ENCODE measurements at regions not wholly inside any gene's neighbourhood (a gene's known extent, or its start where the extent isn't known, plus 50 kb on each side); places are given as distances from the start of the nearest gene placed in this dataset.
"Not testable (repeated sequence)": the region's sequence is repeated elsewhere in the genome, so short reads cannot be mapped to it uniquely, and the experiment has no call there.

DNA sequence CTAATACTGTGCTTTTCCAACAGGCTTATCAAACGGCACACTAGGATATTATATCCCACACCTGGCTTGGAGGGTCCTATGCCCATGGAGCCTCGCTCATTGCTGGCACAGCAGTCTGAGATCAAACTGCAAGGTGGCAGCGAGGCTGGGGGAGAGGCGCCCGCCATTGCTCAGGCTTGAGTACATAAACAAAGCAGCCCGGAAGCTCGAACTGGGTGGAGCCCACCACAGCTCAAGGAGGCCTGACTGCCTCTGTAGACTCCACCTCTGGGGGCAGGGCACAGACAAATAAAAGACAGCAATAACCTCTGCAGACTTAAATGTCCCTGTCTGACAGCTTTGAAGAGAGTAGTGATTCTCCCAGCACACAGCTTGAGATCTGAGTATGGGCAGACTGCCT, 128.0 kb upstream of the CAV2 start:
- WGBS (ENCODE audit: insufficient coverage) = 98% methylated on average over 6 of the region's 7 CpGs
- not testable (repeated sequence) for H3K4me1 ChIP-seq (ENCODE audit: control insufficient read depth, insufficient read depth, low read length); H3K27ac ChIP-seq (ENCODE audit: low read length); DNase-seq; H3K9me3 ChIP-seq (replicated peaks; ENCODE audit: control insufficient read depth, low read depth, low read length); H3K27me3 ChIP-seq (ENCODE audit: control insufficient read depth, insufficient read depth, low read length); H3K36me3 ChIP-seq (ENCODE audit: control insufficient read depth, insufficient read depth, low read length); H3K4me3 ChIP-seq (ENCODE audit: low read length)

DNA sequence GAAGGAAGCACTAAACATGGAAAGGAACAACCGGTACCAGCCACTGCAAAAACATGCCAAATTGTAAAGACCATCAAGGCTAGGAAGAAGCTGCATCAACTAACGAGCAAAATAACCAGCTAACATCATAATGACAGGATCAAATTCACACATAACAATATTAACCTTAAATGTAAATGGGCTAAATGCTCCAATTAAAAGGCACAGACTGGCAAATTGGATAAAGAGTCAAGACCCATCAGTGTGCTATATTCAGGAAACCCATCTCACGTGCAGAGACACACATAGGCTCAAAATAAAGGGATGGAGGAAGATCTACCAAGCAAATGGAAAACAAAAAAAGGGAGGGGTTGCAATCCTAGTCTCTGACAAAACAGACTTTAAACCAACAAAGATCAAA, 126.3 kb upstream of the CAV2 start:
- H3K4me3 ChIP-seq (ENCODE audit: low read length); H3K27me3 ChIP-seq (ENCODE audit: control insufficient read depth, insufficient read depth, low read length); H3K4me1 ChIP-seq (ENCODE audit: control insufficient read depth, insufficient read depth, low read length); DNase-seq; H3K27ac ChIP-seq (ENCODE audit: low read length); H3K36me3 ChIP-seq (ENCODE audit: control insufficient read depth, insufficient read depth, low read length); H3K9me3 ChIP-seq (replicated peaks; ENCODE audit: control insufficient read depth, low read depth, low read length): not testable (repeated sequence)
- no CpG with 5 or more reads among the region's 3 CpGs for WGBS (ENCODE audit: insufficient coverage)

- Histone ChIP-seq H3K27me3 (ENCODE audit: control insufficient read depth, insufficient read depth, low read length) (no peaks in the 10 kb centered on the region), H3K4me3 (ENCODE audit: low read length) (no peak overlapping the region), H3K36me3 (ENCODE audit: control insufficient read depth, insufficient read depth, low read length) (no peaks in the 10 kb centered on the region), H3K9me3 (replicated peaks; ENCODE audit: control insufficient read depth, low read depth, low read length) (no peaks in the 10 kb centered on the region), H3K27ac (ENCODE audit: low read length) (no peak overlapping the region), H3K4me1 (ENCODE audit: control insufficient read depth, insufficient read depth, low read length) (peaks cover 2% of the 10 kb centered on the region)
- 75% methylated on average over 2 of the region's 2 CpGs for WGBS (ENCODE audit: insufficient coverage)
- no peak for DNase-seq
Observed at GRCh38 chr7:116377721-116378120, 121.8 kb upstream of the CAV2 start.

DNA sequence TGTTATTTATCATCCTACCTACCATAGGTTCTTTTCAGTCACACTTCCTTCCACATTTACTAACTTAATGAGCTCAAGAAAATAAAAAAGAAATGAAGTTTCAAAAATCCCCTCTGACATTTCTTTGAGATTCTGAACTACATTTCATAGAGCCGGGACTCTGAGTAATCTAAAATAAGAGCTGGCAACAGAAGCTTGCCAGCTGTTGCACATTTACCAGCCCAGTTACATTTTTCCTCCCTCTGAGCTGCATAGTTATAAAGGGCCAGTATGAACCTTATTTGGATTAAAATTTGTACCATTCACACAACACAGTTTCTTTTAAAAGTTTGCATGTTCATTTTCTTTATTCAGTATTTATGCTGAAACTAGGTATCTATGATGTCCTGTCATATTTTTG, 119.5 kb upstream of the CAV2 start:
- H3K27me3 ChIP-seq (ENCODE audit: control insufficient read depth, insufficient read depth, low read length) = no peaks in the 10 kb centered on the region
- H3K9me3 ChIP-seq (replicated peaks; ENCODE audit: control insufficient read depth, low read depth, low read length) = no peaks in the 10 kb centered on the region
- H3K4me3 ChIP-seq (ENCODE audit: low read length) = no peak overlapping the region
- no peak overlapping the region for H3K27ac ChIP-seq (ENCODE audit: low read length)
- no peaks in the 10 kb centered on the region for H3K36me3 ChIP-seq (ENCODE audit: control insufficient read depth, insufficient read depth, low read length)
- no CpG with 5 or more reads among the region's 1 CpG for WGBS (ENCODE audit: insufficient coverage)
- peak; percentile 69 for DNase-seq
- H3K4me1 ChIP-seq (ENCODE audit: control insufficient read depth, insufficient read depth, low read length) = peaks cover 2% of the 10 kb centered on the region

- H3K4me3 ChIP-seq (ENCODE audit: low read length) = no peak overlapping the region
- DNase-seq = no peak
- peaks cover 2% of the 10 kb centered on the region for H3K4me1 ChIP-seq (ENCODE audit: control insufficient read depth, insufficient read depth, low read length)
- H3K9me3 ChIP-seq (replicated peaks; ENCODE audit: control insufficient read depth, low read depth, low read length) = no peaks in the 10 kb centered on the region
- H3K27ac ChIP-seq (ENCODE audit: low read length) = no peak overlapping the region
- H3K27me3 ChIP-seq (ENCODE audit: control insufficient read depth, insufficient read depth, low read length) = no peaks in the 10 kb centered on the region
- H3K36me3 ChIP-seq (ENCODE audit: control insufficient read depth, insufficient read depth, low read length) = no peaks in the 10 kb centered on the region
- WGBS (ENCODE audit: insufficient coverage) = no CpG with 5 or more reads among the region's 1 CpG
Observed at GRCh38 chr7:116382375-116382774, 117.2 kb upstream of the CAV2 start.

- WGBS (ENCODE audit: insufficient coverage) = no CpG with 5 or more reads among the region's 5 CpGs
- no peaks in the 10 kb centered on the region for H3K9me3 ChIP-seq (replicated peaks; ENCODE audit: control insufficient read depth, low read depth, low read length)
- no peaks in the 10 kb centered on the region for H3K27me3 ChIP-seq (ENCODE audit: control insufficient read depth, insufficient read depth, low read length)
- H3K4me1 ChIP-seq (ENCODE audit: control insufficient read depth, insufficient read depth, low read length) = peaks cover 2% of the 10 kb centered on the region
- H3K4me3 ChIP-seq (ENCODE audit: low read length) = no peak overlapping the region
- no peak overlapping the region for H3K27ac ChIP-seq (ENCODE audit: low read length)
- H3K36me3 ChIP-seq (ENCODE audit: control insufficient read depth, insufficient read depth, low read length) = no peaks in the 10 kb centered on the region
- DNase-seq = no peak
Observed at GRCh38 chr7:116384936-116385635, 114.5 kb upstream of the CAV2 start.

- Histone ChIP-seq H3K27me3 (ENCODE audit: control insufficient read depth, insufficient read depth, low read length) (no peaks in the 10 kb centered on the region), H3K4me3 (ENCODE audit: low read length) (no peak overlapping the region), H3K4me1 (ENCODE audit: control insufficient read depth, insufficient read depth, low read length) (no peaks in the 10 kb centered on the region), H3K36me3 (ENCODE audit: control insufficient read depth, insufficient read depth, low read length) (no peaks in the 10 kb centered on the region), H3K9me3 (replicated peaks; ENCODE audit: control insufficient read depth, low read depth, low read length) (no peaks in the 10 kb centered on the region), H3K27ac (ENCODE audit: low read length) (no peak overlapping the region)
- no CpG with 5 or more reads among the region's 5 CpGs for whole genome bisulfite sequencing (ENCODE audit: insufficient coverage)
- DNase-seq = no peak
Observed at GRCh38 chr7:116386674-116387073, 112.9 kb upstream of the CAV2 start.

DNA sequence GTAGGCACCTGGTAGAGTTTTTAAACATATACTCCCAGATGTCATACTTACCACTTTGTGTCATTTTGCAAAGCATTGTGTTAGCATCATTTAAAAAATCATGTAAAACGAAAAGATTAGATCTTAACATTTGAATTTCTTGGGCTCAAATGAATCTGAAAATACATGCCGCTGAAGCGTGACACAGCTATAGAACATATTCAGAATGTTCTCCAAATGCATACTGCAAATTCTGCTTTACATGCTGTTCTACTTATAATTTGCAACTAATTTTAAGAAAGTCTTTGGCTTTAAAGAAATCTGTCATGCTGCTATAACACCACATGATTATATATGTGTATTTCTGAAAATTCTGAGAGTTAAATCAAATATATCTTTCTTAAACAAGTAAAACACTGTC, 109.2 kb upstream of the CAV2 start:
- no peak overlapping the region for H3K27ac ChIP-seq (ENCODE audit: low read length)
- no peaks in the 10 kb centered on the region for H3K4me1 ChIP-seq (ENCODE audit: control insufficient read depth, insufficient read depth, low read length)
- no peak overlapping the region for H3K4me3 ChIP-seq (ENCODE audit: low read length)
- H3K36me3 ChIP-seq (ENCODE audit: control insufficient read depth, insufficient read depth, low read length) = no peaks in the 10 kb centered on the region
- WGBS (ENCODE audit: insufficient coverage) = no CpG with 5 or more reads among the region's 3 CpGs
- no peaks in the 10 kb centered on the region for H3K27me3 ChIP-seq (ENCODE audit: control insufficient read depth, insufficient read depth, low read length)
- no peak for DNase-seq
- no peaks in the 10 kb centered on the region for H3K9me3 ChIP-seq (replicated peaks; ENCODE audit: control insufficient read depth, low read depth, low read length)

DNA sequence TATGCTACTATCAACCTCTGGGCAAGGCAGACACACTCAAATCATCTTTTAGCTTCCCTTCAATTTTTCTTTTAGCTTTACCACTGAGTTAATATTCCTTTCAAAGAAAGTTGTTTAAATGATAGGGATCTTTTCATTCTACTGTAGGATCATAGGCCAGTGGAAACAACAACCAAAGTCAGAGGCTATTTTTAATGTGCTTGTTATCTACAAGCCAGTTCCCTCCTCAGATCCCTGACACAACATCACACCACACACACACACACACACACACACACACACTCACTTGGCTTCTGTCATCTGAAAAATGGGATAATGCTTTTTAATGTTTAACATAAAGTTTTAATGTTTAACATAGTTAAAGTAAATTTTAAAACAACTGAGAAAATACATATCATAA, 106.7 kb upstream of the CAV2 start:
- Histone ChIP-seq H3K36me3 (ENCODE audit: control insufficient read depth, insufficient read depth, low read length) (no peaks in the 10 kb centered on the region), H3K27ac (ENCODE audit: low read length) (peak overlapping the region; percentile 9), H3K4me1 (ENCODE audit: control insufficient read depth, insufficient read depth, low read length) (no peaks in the 10 kb centered on the region), H3K27me3 (ENCODE audit: control insufficient read depth, insufficient read depth, low read length) (no peaks in the 10 kb centered on the region), H3K9me3 (replicated peaks; ENCODE audit: control insufficient read depth, low read depth, low read length) (peaks cover under 1% of the 10 kb centered on the region), H3K4me3 (ENCODE audit: low read length) (no peak overlapping the region)
- DNase-seq = no peak

DNA sequence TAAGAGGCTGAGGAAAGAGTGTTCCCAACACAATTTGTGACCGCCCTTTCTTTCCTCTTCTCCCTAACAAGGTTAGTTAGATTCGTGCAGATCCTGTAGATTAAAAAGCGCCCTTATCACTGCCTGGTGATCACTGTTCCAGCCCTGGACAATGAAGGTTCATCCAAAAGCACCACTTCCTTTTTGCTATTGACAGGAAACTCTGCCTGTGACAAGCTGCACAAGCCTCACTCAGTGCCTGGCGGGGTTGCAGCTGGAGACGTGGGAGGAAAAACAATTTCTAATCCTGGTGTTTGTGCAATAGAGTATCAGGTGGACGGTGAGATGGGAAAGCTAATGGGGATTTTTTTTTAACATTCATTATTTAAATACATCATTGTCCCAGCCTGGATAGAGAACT, 105.9 kb upstream of the CAV2 start:
- H3K9me3 ChIP-seq (replicated peaks; ENCODE audit: control insufficient read depth, low read depth, low read length) = peaks cover 8% of the 10 kb centered on the region
- H3K4me1 ChIP-seq (ENCODE audit: control insufficient read depth, insufficient read depth, low read length) = no peaks in the 10 kb centered on the region
- no peaks in the 10 kb centered on the region for H3K36me3 ChIP-seq (ENCODE audit: control insufficient read depth, insufficient read depth, low read length)
- H3K27ac ChIP-seq (ENCODE audit: low read length) = peak overlapping the region; percentile 25
- no peak overlapping the region for H3K4me3 ChIP-seq (ENCODE audit: low read length)
- peak; percentile 75 for DNase-seq
- no CpG with 5 or more reads among the region's 6 CpGs for WGBS (ENCODE audit: insufficient coverage)
- H3K27me3 ChIP-seq (ENCODE audit: control insufficient read depth, insufficient read depth, low read length) = no peaks in the 10 kb centered on the region

DNA sequence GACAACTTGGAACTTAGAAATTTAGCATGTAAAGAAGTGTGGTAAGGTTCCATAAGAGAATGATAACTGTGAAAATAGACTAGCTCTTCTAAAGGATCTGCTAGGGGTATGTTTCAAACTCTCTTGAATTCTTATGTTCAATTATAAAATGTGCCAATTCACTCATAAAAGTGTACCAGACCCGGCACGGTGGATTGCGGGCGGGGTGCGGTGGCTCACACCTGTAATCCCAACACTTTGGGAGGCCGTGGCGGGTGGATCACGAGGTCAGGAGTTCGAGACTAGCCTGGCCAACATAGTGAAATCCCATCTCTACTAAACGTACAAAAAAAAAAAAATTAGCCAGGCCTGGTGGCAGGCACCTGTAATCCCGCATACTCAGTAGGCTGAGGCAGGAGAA, 105.4 kb upstream of the CAV2 start:
- Histone ChIP-seq H3K27me3 (ENCODE audit: control insufficient read depth, insufficient read depth, low read length) (no peaks in the 10 kb centered on the region), H3K36me3 (ENCODE audit: control insufficient read depth, insufficient read depth, low read length) (no peaks in the 10 kb centered on the region), H3K9me3 (replicated peaks; ENCODE audit: control insufficient read depth, low read depth, low read length) (peaks cover 8% of the 10 kb centered on the region), H3K4me3 (ENCODE audit: low read length) (no peak overlapping the region), H3K27ac (ENCODE audit: low read length) (peak overlapping the region; percentile 25), H3K4me1 (ENCODE audit: control insufficient read depth, insufficient read depth, low read length) (no peaks in the 10 kb centered on the region)
- 93% methylated on average over 9 of the region's 11 CpGs for WGBS (ENCODE audit: insufficient coverage)
- DNase-seq = no peak

Measured in muscle of leg (tissue), 3 donors.